Fibroblast of lung (primary cell): ENCODE measurements at regions not wholly inside any gene's neighbourhood (a gene's known extent, or its start where the extent isn't known, plus 50 kb on each side); places are given as distances from the start of the nearest gene placed in this dataset.

Source experiments
- CTCF ChIP-seq, 2 donors: IDR thresholded peaks in 1 of 2; conservative IDR thresholded peaks in 1 of 2; 1 replicate in 1 of 2; 2 replicates in 1 of 2; pipeline ENCODE4 v1.5.1; 2011 to 2012; ENCODE audit warnings: low read length in 2 of 2, control low read depth in 1 of 2, inconsistent platforms in 1 of 2, low read depth in 1 of 2, mild to moderate bottlenecking in 1 of 2
- EZH2 ChIP-seq: IDR thresholded peaks from 2 replicates; pipeline ENCODE4 v1.5.1; 2012; ENCODE audit warnings: low read length, control low read depth, mild to moderate bottlenecking; ENCODE audit errors: missing control alignments

- TF ChIP-seq CTCF (conservative IDR thresholded peaks at IDR 0.05 in 1 of 2, IDR thresholded peaks at IDR 0.05 in 1 of 2; ENCODE audit: low read depth in 1 of 2, low read length in 2 of 2) (no peak), EZH2 (no peak)
These were observed 138.8 kb downstream of the LRRC70 start for GRCh38 chr5:62717301-62717933.
